ENCODE measurements at regions not wholly inside any gene's neighbourhood (a gene's known extent, or its start where the extent isn't known, plus 50 kb on each side); places are given as distances from the start of the nearest gene placed in this dataset.

DNA sequence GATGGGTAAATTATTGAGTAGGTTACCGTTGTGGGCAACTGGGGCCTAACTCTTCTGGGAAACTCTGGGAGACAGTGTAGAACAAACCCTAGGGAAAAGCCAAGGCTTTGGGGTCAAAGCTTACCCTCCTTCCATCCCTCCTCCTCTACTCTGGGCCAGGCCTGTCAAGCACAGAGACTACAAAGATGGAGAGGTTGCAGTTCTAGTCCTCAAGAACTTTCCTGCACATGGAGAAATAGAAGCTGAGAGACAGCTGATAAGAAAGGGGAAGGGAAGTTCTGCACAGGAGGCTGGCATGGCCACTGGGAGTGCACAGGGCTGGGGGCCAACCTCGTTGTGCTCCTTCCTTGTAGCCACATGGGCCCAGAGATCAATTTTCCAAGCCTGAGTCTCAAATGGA is 67.2 kb upstream of the ALX4 start:
- no peak for TF ChIP-seq POLR2AphosphoS5 (IDR thresholded peaks at IDR 0.05; ENCODE audit: borderline replicate concordance, low read depth, low read length)
- TF ChIP-seq EZH2 (IDR thresholded peaks at IDR 0.05) = no peak

Measured in SK-N-MC (cell line).